HG02840 (cell line): ENCODE measurements at regions not wholly inside any gene's neighbourhood (a gene's known extent, or its start where the extent isn't known, plus 50 kb on each side); places are given as distances from the start of the nearest gene placed in this dataset.

ENCODE experiments used
- ATAC-seq: cut with Tn5 transposase; IDR thresholded peaks from one replicate; pipeline ENCODE4 v1.9.1; 2021; ENCODE audit warnings: mild to moderate bottlenecking, moderate library complexity, moderate number of reproducible peaks; ENCODE audit not compliant: unreplicated experiment, low FRiP score

DNA sequence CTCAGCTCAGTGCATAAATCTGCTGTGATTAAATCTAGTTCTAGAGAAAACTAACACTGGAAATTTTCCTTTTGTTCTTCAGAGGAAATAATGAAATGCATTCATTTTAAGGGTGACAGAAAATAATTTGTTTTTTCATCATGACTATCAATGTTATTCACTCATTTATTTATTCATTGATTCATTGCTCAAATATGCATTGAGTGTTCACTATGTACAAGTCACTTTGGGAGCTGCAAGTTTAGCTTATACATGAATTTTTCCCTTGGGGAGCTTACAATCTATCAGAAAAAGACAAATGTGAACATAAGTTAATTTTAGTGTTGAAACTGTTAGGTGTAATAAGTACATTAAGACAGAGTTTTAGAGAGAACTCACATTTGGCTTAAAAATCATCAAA is 897.8 kb downstream of the CENPC start:
- no peak for ATAC-seq

DNA sequence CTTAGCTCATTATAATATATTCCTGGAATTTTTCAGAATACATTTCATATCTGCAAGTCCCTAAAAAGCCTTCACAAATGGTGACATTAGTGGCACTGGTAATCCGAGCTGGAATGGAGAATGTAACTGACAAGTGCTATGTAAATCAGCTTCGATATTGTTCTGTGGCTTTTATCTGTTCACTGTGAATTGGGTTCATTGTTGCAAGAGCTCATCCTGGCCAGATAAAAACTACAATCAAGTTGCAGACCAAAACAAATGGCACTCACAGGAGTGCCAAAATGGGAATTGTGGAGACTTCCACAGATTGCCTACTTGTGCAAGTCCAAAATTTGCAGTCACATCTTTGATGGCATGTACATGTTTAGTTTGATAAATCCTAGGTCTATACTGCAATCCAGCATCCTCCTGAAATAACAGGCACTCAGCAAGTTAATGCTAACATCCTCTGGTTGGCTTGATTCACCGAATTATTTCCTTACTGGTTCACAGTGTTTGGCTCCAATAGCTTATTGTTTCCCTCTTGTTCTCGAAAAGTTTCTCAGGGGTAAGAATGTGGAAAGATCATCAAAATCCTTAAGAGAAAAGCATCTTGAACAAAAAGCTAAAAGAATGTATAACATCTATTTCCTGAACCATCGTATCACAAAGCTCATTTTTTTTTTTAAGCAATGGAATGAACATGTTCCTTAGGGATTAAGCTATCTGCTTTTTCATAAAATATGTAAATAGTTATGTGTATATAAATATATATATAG is 904.9 kb downstream of the CENPC start:
- no peak for ATAC-seq

GRCh38 chr4:66639361-66639760 is 905.9 kb downstream of the CENPC start:
- no peak for ATAC-seq

DNA sequence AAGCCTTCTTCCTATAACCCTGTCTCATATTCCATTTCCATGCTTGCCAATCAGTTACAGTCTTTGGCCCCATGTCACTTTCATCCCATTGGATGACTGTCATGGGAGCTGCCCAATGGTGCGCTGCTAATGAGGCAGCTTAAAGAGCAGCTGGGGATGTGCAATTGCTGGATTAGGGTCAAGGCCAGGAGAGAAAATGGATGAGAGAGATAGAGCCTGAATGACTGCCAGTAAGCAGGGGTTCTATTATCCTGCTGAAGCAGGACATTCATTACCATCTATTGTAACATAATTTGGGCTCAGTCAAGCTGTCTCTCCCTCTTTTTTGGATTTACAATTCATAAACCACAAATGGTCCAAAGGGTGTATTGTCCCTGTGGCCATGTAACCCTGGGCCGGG is 909.0 kb downstream of the CENPC start:
- no peak for ATAC-seq

DNA sequence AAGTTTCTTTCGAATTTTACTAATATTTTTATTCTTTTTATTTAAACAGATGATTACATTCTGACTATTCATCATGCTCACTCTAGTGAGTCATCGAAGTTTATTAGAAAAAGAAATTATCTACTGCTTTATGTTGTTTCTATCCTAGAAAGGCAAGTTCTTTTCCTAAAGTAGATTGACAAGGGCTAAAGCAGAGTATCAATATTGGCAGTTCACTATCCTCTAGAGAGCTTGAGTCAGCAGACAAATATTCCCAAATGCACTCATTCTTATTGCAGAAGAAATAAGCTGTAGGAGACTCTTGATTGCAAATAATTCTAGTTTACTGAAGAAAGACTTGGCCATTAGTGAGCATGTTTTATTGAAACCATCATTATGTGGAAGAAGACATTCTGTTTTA is 911.8 kb downstream of the CENPC start:
- ATAC-seq = no peak

DNA sequence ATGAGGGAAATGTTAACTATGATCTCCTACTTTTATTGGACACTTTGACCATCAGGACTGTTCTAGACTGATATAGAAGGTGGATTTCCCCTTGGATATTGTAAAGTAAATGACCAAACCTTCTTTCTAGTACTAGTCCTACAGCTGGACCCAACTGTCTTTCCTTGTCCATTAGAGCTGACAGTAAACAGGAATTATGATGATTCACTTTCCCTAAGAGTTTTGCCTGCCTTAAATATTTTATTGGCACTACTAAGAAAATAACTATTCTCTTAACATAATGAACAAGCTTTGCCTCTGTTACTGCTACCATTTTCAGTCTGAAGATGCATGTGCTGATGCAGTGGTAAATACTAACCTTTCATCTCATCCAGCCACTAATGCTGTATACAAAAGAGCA is 915.4 kb downstream of the CENPC start:
- ATAC-seq = no peak

- no peak for ATAC-seq
Observed at GRCh38 chr4:66628146-66628545, 917.2 kb downstream of the CENPC start.

GRCh38 chr4:66625480-66625879 is 919.8 kb downstream of the CENPC start:
- ATAC-seq = no peak

DNA sequence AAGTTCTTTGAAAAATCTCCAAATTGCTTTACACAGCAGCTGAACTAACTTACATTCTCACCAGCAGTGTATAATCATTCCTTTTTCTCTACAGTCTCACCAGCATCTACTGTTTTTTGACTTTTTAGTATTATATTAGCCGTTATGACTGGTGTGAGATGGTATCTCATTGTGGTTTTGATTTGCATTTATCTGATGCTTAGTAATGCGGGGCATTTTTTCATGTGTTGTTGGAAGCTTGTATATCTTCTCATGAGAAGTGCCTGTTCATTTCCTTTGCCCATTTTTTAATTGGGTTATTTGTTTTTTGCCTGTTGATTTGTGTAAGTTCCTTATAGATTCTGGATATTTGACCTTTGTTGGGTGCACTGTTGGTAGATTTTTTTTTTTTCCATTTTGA is 931.7 kb downstream of the CENPC start:
- ATAC-seq = no peak

DNA sequence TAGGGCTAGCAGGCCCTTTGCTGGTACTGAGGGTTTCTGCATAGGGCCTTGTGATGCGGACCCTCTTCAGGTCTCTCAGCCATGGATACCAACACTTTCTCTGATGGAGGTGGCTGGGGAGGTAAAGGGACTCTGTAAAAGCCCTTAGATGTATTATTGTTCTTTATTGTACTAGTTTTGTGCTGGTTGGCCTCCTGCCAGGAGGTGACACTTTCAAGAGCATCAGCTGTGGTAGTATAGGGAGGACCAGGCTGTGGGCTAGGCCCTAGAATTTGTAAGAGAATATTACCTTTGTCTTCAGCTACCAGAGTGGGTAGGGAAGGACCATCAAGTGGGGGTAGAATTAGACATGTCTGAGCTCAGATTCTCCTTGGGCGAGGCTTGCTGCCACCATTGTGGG is 936.3 kb downstream of the CENPC start:
- ATAC-seq = no peak

GRCh38 chr4:66606908-66607307 is 936.6 kb upstream of the EPHA5 start:
- no peak for ATAC-seq

GRCh38 chr4:66606215-66606614 is 935.9 kb upstream of the EPHA5 start:
- ATAC-seq = no peak

- no peak for ATAC-seq
Observed at GRCh38 chr4:66604192-66604591, 933.9 kb upstream of the EPHA5 start.

- ATAC-seq = no peak
Observed at GRCh38 chr4:66602622-66603021, 932.3 kb upstream of the EPHA5 start.

GRCh38 chr4:66591968-66592367 is 921.7 kb upstream of the EPHA5 start:
- ATAC-seq = no peak

- ATAC-seq = no peak
Observed at GRCh38 chr4:66590488-66591215, 920.4 kb upstream of the EPHA5 start.

- no peak for ATAC-seq
Observed at GRCh38 chr4:66589183-66589582, 918.9 kb upstream of the EPHA5 start.

DNA sequence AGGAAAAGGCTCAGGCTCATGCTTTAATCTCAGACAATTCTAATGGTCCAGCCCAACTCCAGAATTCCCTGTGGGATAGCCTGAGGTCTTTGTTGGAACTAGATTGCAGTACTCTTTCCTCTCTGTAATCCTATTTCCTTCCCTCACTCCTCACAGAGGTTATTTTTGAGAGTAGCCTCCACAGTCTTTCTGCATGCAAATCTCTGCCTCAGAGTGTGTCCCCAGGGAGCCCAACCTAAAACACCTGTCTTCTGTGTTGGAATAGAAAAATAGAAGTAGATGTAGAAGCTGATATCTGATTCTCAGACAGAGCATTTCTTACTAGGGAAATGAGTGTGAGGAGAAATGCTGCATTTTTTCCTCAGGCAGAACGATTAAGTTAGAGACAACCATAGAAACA is 915.5 kb upstream of the EPHA5 start:
- no peak for ATAC-seq

GRCh38 chr4:66577922-66578321 is 907.6 kb upstream of the EPHA5 start:
- no peak for ATAC-seq

DNA sequence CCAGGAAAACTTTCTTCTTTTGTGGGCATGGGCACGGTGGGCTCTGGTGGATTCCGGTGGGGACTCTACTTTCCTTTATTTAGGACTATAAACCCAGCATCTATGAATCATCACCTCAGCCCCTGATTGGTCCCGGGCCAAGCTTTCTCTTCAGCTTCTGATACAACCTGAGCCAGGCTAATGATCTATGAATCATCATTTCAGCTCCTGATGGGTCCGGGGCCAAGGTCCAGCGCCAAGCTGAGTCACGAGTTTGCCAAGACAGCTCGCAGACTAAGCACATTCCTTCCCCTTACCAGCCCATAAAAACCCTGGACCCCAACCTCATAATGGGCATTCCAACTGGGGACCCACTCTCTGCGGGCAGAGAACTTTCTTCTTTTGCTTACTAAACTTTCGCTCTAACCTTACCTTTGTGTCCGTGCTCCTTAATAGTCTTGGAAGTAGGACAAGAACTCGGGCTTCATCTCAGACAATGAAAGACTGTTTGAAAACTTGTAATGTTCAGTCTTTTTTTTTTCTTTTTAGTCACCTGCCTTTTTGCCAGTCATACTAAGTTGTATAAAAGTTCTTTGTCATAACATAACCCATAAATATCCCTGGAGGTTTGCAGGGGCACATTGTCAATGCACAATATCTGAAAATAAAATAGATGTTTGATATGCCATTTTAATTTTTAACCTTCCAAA is 904.9 kb upstream of the EPHA5 start:
- ATAC-seq = no peak

DNA sequence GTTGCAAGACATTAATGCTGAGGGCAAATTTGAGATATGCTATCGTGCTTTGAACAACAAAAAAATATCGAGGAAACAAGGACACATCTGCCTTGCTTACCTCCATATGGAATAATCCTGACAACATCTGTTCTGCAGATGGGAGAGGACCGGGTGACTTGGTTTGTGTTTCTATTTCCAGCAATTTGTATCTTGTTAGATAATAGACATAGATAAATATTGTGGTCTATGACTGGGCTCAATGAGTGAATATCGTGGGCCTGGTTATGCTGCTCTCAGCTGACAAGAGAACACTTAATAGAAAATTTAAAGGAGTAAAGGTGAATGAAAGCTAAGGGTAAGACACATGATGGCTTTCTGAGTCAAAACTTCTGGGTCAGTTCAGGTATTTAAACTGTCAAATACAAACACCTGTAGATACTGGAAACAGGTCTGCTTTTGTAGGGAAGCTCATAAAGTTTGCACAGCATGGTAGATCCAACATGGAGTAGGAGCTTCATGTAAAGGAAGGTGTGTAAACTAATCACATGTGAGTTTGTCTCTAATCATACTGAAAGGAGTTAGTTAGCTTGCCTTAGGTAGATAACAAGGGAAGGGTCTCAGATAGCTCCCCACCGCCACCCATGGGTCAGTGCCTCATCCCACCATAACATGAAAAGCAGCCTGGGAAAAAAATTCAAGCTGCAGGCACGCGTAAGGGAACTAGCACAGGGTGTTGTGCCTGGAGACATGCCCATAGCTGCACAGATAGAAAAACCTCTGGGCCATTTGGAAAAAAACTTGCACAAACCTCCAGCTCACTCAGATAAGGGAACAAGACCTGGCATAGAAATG is 904.1 kb upstream of the EPHA5 start:
- ATAC-seq = no peak
